C4-2B (cell line): ENCODE measurements at regions not wholly inside any gene's neighbourhood (a gene's known extent, or its start where the extent isn't known, plus 50 kb on each side); places are given as distances from the start of the nearest gene placed in this dataset.

Experiments used
- H3K27ac ChIP-seq: fragments of 450-650 bp; 2 replicates; pipeline ENCODE4 v1.5.1; 2017
- ZFX ChIP-seq: fragments of 450-650 bp; IDR thresholded peaks from 2 replicates; pipeline ENCODE4 v1.6.1; 2017
- TF ChIP-seq, protein P1 (sequence below): fragments of 450-650 bp; conservative IDR thresholded peaks from 2 replicates; pipeline ENCODE4 v1.5.1; 2017; ENCODE audit warnings: mild to moderate bottlenecking

DNA sequence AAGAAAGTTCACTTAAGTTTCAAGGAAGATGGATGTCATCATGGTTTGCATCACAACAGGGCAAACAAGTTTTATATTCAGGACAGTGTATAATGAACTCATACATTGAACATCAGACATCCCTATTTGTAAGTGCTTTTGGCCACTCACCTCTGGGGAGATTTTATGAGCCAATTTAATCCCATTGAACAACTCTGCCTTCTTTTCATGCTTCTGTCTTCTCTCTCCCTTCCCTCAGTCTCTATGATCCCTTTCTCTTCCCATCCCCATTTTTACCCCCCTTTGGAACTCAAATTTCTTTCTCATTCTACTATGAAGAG, 234.3 kb upstream of the POU2AF2 start:
- H3K27ac ChIP-seq: no peak overlapping the region
- no peak for TF ChIP-seq ZFX
- TF ChIP-seq, protein P1, sequence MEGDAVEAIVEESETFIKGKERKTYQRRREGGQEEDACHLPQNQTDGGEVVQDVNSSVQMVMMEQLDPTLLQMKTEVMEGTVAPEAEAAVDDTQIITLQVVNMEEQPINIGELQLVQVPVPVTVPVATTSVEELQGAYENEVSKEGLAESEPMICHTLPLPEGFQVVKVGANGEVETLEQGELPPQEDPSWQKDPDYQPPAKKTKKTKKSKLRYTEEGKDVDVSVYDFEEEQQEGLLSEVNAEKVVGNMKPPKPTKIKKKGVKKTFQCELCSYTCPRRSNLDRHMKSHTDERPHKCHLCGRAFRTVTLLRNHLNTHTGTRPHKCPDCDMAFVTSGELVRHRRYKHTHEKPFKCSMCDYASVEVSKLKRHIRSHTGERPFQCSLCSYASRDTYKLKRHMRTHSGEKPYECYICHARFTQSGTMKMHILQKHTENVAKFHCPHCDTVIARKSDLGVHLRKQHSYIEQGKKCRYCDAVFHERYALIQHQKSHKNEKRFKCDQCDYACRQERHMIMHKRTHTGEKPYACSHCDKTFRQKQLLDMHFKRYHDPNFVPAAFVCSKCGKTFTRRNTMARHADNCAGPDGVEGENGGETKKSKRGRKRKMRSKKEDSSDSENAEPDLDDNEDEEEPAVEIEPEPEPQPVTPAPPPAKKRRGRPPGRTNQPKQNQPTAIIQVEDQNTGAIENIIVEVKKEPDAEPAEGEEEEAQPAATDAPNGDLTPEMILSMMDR: no peak

DNA sequence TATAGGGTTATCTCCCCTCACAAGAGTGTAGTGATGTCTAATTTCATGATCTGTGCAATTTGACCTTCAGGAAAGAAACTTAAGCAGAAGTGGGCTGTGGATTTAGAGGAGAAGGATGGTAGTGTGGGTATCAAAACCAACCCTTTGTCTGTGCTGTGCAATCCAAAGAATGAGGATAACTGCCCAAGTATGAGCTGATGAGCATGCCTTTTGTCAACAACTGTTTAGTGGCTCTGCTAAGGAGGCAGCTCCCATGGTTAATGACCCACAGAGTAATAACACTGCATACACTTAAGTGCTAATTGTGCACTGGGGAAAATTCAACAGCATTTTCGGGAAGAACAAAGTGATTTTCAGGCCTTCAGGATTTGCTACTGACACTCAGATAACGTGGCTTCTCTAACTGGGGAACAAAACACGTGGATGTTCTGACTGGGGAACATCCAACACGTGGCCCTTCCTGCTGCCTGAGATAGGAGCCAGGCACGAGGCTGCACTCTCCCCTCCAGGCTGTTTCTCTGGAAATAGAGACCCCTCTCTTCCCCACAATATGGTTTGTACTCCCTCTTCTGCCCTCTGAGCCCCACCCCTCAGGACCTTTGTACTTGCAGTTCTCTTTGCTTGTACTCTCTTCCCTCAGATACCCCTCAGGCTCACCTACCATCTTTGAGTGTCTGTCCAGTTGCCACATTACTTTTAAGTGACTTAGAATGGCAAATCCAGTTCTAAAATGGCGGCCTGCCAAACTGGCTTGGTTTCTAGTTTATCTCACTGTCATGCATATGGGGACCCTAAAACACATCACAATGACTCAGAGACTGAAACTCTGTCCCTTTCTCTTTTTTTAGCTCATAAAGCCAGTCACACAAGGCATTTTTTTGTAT, 234.9 kb upstream of the POU2AF2 start:
- H3K27ac ChIP-seq: no peak overlapping the region
- TF ChIP-seq, protein P1: no peak
- no peak for TF ChIP-seq ZFX

GRCh38 chr11:111006227-111006626, 239.3 kb upstream of the POU2AF2 start:
- TF ChIP-seq, protein P1: no peak
- no peak for TF ChIP-seq ZFX
- no peak overlapping the region for H3K27ac ChIP-seq

DNA sequence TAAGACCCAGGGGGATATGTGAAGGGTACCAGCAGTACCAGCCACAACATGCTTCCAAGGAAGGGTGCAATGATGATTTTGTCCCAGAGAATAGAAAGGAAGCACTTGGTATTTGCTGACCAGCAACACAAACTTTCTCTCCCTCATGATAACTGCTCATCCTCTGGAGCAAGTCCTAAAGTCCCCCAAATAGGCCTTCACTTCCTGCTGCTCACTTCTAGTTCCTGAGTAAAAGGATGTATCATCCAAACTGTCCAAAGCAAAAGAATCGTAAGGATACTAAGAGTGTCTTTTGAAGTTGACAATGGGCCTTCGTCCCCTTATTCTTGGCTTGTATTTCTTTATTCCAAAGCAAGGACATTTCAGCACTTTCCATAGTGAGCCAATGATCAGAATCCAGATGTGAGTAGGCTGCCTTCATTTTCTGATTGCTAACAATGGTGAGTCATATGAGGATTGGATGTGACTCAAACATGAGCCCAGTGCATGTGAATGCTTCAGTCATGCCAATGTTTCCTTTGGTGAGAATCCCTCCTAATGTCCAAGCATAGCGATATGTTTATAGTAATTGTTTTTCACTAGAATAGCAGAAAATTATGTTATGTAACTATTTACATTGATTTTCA, 243.4 kb upstream of the POU2AF2 start:
- no peak overlapping the region for H3K27ac ChIP-seq
- TF ChIP-seq ZFX: no peak
- TF ChIP-seq, protein P1: no peak

DNA sequence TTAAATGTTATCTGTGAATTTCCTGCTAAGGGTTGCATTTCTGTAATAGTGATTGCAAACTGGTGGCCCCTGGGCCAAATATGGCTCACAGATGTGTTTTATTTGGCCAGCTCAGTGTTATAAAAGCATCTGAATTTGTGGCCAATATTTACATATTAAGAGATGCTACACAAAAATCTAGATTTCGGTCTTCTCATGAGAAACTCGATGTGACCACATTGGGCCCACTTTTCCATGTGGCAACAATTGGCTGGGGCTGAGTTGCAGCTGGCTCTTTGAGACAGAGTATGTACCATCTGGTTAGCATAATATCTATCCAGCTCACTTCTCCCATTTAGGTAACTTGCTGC, 244.5 kb upstream of the POU2AF2 start:
- TF ChIP-seq, protein P1: no peak
- no peak overlapping the region for H3K27ac ChIP-seq

GRCh38 chr11:111000400-111001080, 245.0 kb upstream of the POU2AF2 start:
- TF ChIP-seq, protein P1: no peak
- TF ChIP-seq ZFX: no peak
- H3K27ac ChIP-seq: no peak overlapping the region

DNA sequence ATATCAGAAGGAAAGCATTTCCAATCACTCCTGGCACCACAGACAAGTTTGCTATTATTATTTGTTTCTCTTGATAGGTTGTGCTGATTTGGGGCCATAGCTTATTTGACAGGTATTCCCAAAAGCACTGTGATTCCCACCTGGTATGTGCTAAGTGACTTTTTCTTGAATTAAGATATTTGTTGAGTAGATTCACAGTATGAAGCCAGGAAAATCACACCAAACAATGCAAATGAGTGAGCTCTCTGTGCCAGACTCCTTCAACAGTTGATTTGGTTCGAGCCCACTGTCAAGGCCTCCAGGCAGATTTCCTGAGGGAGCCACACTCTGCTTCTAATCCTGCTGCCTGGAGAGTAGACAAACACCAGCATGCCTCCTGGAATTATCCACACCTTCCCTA, 253.0 kb upstream of the POU2AF2 start:
- H3K27ac ChIP-seq: no peak overlapping the region
- TF ChIP-seq, protein P1: no peak
- no peak for TF ChIP-seq ZFX
